ENCODE measurements at regions not wholly inside any gene's neighbourhood (a gene's known extent, or its start where the extent isn't known, plus 50 kb on each side); places are given as distances from the start of the nearest gene placed in this dataset.
A peak's percentile ranks its signal among the peaks of the same experiment; 100 is the strongest.

DNA sequence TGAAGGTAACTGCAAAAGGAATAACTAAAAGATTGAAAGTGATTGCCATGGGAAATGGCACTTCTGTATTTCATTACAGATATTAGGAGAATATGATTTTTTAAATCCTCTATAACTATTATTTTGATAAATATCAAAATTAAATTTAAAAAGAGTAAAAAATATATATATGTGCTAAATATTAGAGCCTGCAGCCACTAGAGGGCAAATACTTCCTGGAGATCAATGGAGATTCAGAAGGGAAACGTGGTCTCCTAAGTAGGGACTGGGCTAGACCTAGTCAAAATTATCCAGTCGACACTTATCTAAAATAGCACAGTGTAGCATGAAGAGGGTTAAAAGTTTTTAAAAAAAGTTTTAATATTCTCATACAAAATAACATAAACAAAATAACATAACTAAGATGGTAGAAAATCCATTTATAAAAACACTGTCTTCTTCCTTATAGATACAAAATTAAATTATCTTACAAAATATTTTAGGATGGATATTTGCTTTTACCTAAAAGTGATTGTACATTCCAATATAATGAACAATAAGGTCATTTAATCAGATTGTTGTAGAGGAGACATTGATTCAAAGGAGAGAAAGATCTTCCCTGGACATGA is 434.3 kb downstream of the MDFIC start:
- TF ChIP-seq, protein P1, sequence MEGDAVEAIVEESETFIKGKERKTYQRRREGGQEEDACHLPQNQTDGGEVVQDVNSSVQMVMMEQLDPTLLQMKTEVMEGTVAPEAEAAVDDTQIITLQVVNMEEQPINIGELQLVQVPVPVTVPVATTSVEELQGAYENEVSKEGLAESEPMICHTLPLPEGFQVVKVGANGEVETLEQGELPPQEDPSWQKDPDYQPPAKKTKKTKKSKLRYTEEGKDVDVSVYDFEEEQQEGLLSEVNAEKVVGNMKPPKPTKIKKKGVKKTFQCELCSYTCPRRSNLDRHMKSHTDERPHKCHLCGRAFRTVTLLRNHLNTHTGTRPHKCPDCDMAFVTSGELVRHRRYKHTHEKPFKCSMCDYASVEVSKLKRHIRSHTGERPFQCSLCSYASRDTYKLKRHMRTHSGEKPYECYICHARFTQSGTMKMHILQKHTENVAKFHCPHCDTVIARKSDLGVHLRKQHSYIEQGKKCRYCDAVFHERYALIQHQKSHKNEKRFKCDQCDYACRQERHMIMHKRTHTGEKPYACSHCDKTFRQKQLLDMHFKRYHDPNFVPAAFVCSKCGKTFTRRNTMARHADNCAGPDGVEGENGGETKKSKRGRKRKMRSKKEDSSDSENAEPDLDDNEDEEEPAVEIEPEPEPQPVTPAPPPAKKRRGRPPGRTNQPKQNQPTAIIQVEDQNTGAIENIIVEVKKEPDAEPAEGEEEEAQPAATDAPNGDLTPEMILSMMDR (IDR thresholded peaks at IDR 0.05; ENCODE audit: extremely low read depth, insufficient read depth, missing control alignments), result peak; percentile 36
- in situ Hi-C loops (cut with MboI; ENCODE audit: low pct_unique_long_range_greater_than_20kb, low sequenced_read_pairs, unreplicated experiment), result no loop called here
- no peak for DNase-seq (ENCODE audit: low spot score)

DNA sequence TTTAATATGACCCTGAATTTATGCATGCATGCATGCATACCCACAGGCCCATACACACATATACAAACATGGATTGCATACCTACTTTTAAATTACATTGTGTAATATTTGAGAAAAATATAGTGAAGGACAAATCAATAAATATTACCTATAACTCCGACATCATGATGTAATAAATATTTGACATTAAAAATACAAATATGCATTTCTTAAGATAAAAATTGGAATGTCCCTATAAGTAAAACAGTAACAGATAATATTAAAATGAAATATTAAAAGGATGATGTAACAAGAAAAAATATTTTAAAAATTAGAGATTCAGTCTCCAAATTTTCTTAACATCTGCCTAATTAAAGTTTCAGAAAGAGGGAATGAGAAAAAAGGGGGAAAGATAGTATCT is 433.0 kb downstream of the MDFIC start:
- in situ Hi-C loops (cut with MboI; ENCODE audit: low pct_unique_long_range_greater_than_20kb, low sequenced_read_pairs, unreplicated experiment), result no loop called here
- DNase-seq (ENCODE audit: low spot score), result no peak
- TF ChIP-seq, protein P1 (IDR thresholded peaks at IDR 0.05; ENCODE audit: extremely low read depth, insufficient read depth, missing control alignments), result no peak

DNA sequence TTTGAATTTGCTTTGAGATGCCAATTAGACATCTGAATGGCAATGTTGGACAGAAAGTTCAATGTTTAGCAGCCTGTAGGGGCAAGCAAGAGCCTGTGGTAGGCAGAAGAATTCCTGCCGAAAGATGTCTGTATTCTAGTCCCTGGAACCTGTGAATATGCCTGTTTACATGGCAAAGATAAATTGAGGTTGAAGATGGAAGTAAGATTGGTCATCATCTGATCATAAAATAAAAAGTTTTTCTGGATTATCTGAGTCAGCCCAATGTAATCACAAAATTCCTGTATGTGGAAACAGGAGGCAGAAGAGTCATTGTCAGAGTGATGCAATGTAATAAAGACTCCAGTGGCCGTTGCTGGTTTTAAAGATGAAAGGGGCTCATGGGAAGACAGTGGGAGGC is 430.5 kb downstream of the MDFIC start:
- no peak for DNase-seq (ENCODE audit: low spot score)
- TF ChIP-seq, protein P1 (IDR thresholded peaks at IDR 0.05; ENCODE audit: extremely low read depth, insufficient read depth, missing control alignments), result no peak
- in situ Hi-C loops (cut with MboI; ENCODE audit: low pct_unique_long_range_greater_than_20kb, low sequenced_read_pairs, unreplicated experiment), result no loop called here

DNA sequence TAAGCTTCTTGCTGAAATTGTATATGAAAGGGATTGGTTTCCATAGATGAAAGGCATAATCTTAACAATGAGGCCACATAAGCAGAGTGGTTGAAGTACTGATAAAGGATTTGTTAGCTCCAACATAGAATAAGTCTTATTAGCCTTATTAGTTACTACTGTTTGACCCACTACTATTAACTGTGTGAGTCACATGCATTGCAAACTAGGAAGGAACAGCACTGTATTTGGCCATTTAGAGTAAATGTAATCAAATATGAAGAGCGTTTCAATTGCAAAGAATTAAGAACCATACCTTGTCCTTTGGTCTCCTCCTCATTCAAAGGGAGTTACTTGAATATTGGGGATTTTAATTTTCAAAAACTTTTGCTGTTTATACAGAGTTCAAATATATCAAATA is 428.9 kb downstream of the MDFIC start:
- no peak for DNase-seq (ENCODE audit: low spot score)
- in situ Hi-C loops (cut with MboI; ENCODE audit: low pct_unique_long_range_greater_than_20kb, low sequenced_read_pairs, unreplicated experiment), result no loop called here
- TF ChIP-seq, protein P1 (IDR thresholded peaks at IDR 0.05; ENCODE audit: extremely low read depth, insufficient read depth, missing control alignments), result no peak

DNA sequence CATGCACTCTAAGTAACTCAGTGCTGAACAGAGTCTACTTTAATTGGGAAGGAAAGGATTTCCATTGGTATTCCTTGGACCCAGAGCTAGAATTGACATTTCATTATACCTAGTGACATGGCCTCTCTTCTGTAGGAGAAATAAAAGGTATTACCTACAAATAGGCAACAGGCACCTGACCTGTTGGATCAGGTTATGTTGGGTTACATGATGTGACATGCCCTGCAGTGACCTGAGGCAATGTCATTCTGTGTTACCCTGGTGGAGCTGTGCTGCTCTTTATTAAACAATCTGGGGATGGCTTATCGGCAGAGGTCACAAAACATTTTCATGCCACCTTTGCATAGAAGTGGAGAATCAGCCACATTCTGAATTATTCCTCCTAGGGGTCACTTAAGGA is 427.7 kb downstream of the MDFIC start:
- in situ Hi-C loops (cut with MboI; ENCODE audit: low pct_unique_long_range_greater_than_20kb, low sequenced_read_pairs, unreplicated experiment), result no loop called here
- no peak for DNase-seq (ENCODE audit: low spot score)
- TF ChIP-seq, protein P1 (IDR thresholded peaks at IDR 0.05; ENCODE audit: extremely low read depth, insufficient read depth, missing control alignments), result no peak

DNA sequence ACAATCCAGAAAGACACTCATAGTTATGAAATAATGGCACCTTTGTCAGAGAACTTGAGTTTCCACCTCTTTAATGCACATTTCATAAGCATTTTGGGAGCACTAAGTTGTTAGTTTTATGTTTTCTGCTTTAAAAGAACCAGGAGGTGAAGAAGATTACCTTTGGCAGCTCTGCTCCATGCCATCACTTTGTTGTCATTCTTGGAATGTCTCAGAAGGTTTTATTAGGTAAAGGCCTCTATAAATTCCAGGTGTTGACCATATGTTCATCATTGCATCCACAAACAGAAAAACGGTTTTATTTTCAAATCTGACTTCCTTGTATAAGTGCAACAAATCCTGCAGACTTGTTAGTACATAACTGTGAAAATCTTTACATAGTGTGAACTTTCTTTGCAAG is 424.8 kb downstream of the MDFIC start:
- in situ Hi-C loops (cut with MboI; ENCODE audit: low pct_unique_long_range_greater_than_20kb, low sequenced_read_pairs, unreplicated experiment), result no loop called here
- no peak for DNase-seq (ENCODE audit: low spot score)
- TF ChIP-seq, protein P1 (IDR thresholded peaks at IDR 0.05; ENCODE audit: extremely low read depth, insufficient read depth, missing control alignments), result no peak

DNA sequence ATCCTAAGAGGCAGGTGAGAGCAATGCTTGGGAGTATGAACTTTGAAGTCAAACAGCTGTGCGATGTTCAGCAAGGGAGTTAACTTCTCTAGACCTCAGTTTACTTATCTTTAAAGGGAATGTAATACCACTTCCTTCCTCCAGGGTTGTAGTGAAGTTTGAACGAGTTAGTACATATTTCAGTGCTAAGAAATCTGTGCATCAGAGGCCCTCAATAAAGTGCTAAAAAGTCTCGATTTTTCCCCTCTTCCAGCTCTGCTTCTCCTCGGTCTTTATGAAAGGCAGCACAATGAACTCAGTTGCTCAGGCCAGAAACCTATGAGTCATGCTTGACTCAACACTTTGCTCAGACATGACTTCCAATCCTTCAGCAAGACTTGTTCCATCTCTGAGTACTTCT is 418.9 kb downstream of the MDFIC start:
- in situ Hi-C loops (cut with MboI; ENCODE audit: low pct_unique_long_range_greater_than_20kb, low sequenced_read_pairs, unreplicated experiment), result no loop called here
- no peak for DNase-seq (ENCODE audit: low spot score)
- TF ChIP-seq, protein P1 (IDR thresholded peaks at IDR 0.05; ENCODE audit: extremely low read depth, insufficient read depth, missing control alignments), result no peak

All from GM13977 (cell line).